Astrocyte (in vitro differentiated cells and primary cell): ENCODE measurements at regions not wholly inside any gene's neighbourhood (a gene's known extent, or its start where the extent isn't known, plus 50 kb on each side); places are given as distances from the start of the nearest gene placed in this dataset.

Source experiments
- DNase-seq: peaks from one replicate; pipeline ENCODE4 v3.0.0-alpha.2; 2010; ENCODE audit warnings: low read depth
- FAIRE-seq: peaks from 2 replicates; lab custom pipeline; 2011; peaks lifted over from hg19 to GRCh38; lab: Jason Lieb, UNC
- H2AFZ ChIP-seq: 2 replicates; pipeline ENCODE4 v1.6.0; 2012; ENCODE audit warnings: low read depth, low read length, inconsistent platforms
- H3K27ac ChIP-seq: 2 replicates; pipeline ENCODE4 v1.5.1; 2011; ENCODE audit warnings: low read depth, low read length, inconsistent platforms
- H3K27me3 ChIP-seq: 2 replicates; pipeline ENCODE4 v1.6.0; 2011; ENCODE audit warnings: low read length, inconsistent platforms; ENCODE audit not compliant: insufficient read depth
- H3K36me3 ChIP-seq: 2 replicates; pipeline ENCODE4 v1.5.1; 2011; ENCODE audit warnings: low read length, inconsistent platforms; ENCODE audit not compliant: insufficient read depth
- H3K4me1 ChIP-seq: 2 replicates; pipeline ENCODE4 v1.5.1; 2011; ENCODE audit warnings: low read length, inconsistent platforms; ENCODE audit not compliant: insufficient read depth
- H3K4me2 ChIP-seq: 2 replicates; pipeline ENCODE4 v1.6.0; 2012; ENCODE audit warnings: low read length, inconsistent platforms
- H3K4me3 ChIP-seq: 2 replicates; pipeline ENCODE4 v1.5.1; 2011; ENCODE audit warnings: low read depth, mild to moderate bottlenecking, low read length, inconsistent platforms; ENCODE audit not compliant: insufficient read depth
- H3K79me2 ChIP-seq: 2 replicates; pipeline ENCODE4 v1.6.0; 2012; ENCODE audit warnings: mild to moderate bottlenecking, low read length, inconsistent platforms; ENCODE audit not compliant: insufficient read depth
- H3K9ac ChIP-seq: 2 replicates; pipeline ENCODE4 v1.6.0; 2012; ENCODE audit warnings: mild to moderate bottlenecking, low read length, inconsistent platforms
- H3K9me3 ChIP-seq: 2 replicates; pipeline ENCODE4 v1.5.1; 2012; ENCODE audit warnings: low read depth, mild to moderate bottlenecking, low read length, inconsistent platforms; ENCODE audit not compliant: insufficient read depth
- H4K20me1 ChIP-seq: 2 replicates; pipeline ENCODE4 v1.6.0; 2012; ENCODE audit warnings: low read length, inconsistent platforms; ENCODE audit not compliant: insufficient read depth
- H3K27ac Mint-ChIP-seq: one replicate; pipeline ENCODE4 v1.8.0; 2021; ENCODE audit warnings: mild to moderate bottlenecking, mixed read lengths; ENCODE audit not compliant: unreplicated experiment
- H3K27me3 Mint-ChIP-seq: one replicate; pipeline ENCODE4 v1.8.0; 2021; ENCODE audit warnings: low read depth, mixed read lengths; ENCODE audit not compliant: unreplicated experiment
- H3K36me3 Mint-ChIP-seq: one replicate; pipeline ENCODE4 v1.8.0; 2021; ENCODE audit warnings: low read depth, mixed read lengths; ENCODE audit not compliant: unreplicated experiment
- H3K4me1 Mint-ChIP-seq: one replicate; pipeline ENCODE4 v1.8.0; 2021; ENCODE audit warnings: low read depth, mixed read lengths; ENCODE audit not compliant: unreplicated experiment
- H3K4me3 Mint-ChIP-seq: one replicate; pipeline ENCODE4 v1.8.0; 2021; ENCODE audit warnings: mild to moderate bottlenecking, moderate library complexity, mixed read lengths; ENCODE audit not compliant: unreplicated experiment
- H3K9me3 Mint-ChIP-seq: one replicate; pipeline ENCODE4 v1.8.0; 2021; ENCODE audit warnings: mild to moderate bottlenecking, mixed read lengths; ENCODE audit not compliant: unreplicated experiment
- EZH2 ChIP-seq: IDR thresholded peaks from 2 replicates; pipeline ENCODE4 v1.6.1; 2012; ENCODE audit warnings: mild to moderate bottlenecking, low read length, inconsistent platforms; ENCODE audit not compliant: insufficient read depth
- TF ChIP-seq, protein P1 (sequence below): IDR thresholded peaks from 2 replicates; pipeline ENCODE4 v1.5.1; 2011; ENCODE audit warnings: low read depth, mild to moderate bottlenecking, inconsistent platforms, low read length, moderate library complexity; ENCODE audit not compliant: insufficient read depth

DNA sequence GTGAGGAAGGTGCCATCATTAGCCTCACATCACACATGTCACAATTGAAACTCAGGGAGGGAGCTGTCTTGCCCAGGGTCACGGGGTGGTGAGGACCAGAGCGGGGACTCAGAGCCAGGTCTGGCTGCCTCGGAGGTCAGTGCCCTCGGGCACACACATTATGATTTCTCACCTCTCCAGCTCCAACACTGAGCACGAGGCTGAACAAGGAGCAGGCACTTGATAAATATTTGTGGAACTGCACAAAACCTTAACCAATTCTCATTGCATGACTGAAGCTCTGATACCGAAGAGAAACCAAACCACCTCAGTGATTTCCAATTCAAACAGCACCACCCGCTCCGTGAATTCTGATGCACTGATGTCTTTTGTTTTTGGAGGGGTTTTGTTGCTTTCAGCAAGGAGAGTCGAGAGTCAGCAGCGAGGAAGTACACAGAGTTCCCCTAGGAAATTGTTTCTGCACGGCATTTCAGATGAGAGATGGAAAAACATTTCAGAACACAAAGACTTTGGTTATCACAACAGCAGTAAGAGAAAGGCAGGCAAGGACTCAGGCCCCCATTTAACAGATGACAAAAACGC is 55.3 kb upstream of the ZMIZ1 start:
- H3K4me1 ChIP-seq, result no peaks in the 10 kb centered on the region
- Mint-ChIP-seq H3K9me3 (peaks cover 8% of the 10 kb centered on the region), H3K4me3 (no peak overlapping the region), H3K4me1 (no peaks in the 10 kb centered on the region), H3K27ac (no peak overlapping the region), H3K36me3 (peaks cover 3% of the 10 kb centered on the region), H3K27me3 (peaks cover 79% of the 10 kb centered on the region)
- FAIRE-seq (no peak), DNase-seq (no peak)
- no peak overlapping the region for H3K9ac ChIP-seq
- H3K4me3 ChIP-seq, result no peak overlapping the region
- no peaks in the 10 kb centered on the region for H3K36me3 ChIP-seq
- TF ChIP-seq, protein P1, sequence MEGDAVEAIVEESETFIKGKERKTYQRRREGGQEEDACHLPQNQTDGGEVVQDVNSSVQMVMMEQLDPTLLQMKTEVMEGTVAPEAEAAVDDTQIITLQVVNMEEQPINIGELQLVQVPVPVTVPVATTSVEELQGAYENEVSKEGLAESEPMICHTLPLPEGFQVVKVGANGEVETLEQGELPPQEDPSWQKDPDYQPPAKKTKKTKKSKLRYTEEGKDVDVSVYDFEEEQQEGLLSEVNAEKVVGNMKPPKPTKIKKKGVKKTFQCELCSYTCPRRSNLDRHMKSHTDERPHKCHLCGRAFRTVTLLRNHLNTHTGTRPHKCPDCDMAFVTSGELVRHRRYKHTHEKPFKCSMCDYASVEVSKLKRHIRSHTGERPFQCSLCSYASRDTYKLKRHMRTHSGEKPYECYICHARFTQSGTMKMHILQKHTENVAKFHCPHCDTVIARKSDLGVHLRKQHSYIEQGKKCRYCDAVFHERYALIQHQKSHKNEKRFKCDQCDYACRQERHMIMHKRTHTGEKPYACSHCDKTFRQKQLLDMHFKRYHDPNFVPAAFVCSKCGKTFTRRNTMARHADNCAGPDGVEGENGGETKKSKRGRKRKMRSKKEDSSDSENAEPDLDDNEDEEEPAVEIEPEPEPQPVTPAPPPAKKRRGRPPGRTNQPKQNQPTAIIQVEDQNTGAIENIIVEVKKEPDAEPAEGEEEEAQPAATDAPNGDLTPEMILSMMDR, result no peak
- no peak for TF ChIP-seq EZH2
- H3K27me3 ChIP-seq, result peaks cover 18% of the 10 kb centered on the region
- H4K20me1 ChIP-seq, result no peaks in the 10 kb centered on the region
- H3K79me2 ChIP-seq, result no peaks in the 10 kb centered on the region
- H3K9me3 ChIP-seq, result no peaks in the 10 kb centered on the region
- H3K4me2 ChIP-seq, result no peak overlapping the region
- no peak overlapping the region for H3K27ac ChIP-seq
- H2AFZ ChIP-seq, result no peak overlapping the region

DNA sequence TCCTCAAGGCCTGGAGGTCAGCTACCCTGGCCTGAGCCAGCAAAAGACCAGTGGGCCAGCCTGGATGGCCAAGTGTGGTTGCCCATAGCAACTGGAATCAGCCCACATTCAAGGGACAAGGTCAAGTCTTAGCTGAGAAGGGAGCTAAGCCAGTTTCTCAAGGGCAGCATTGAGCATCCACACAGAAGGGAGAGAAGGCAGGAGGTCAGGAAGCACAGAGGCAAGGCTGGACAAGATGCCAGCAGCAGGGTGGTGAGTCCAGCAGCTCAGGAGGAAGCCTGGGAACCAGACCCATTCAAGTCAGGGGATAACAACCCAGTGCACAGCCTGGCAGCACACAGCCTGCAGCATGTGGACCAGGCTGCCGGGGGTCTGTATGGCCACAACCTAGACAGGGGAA is 54.0 kb upstream of the ZMIZ1 start:
- peaks cover 3% of the 10 kb centered on the region for H3K36me3 Mint-ChIP-seq
- H3K27me3 ChIP-seq, result peaks cover 18% of the 10 kb centered on the region
- H3K79me2 ChIP-seq, result no peaks in the 10 kb centered on the region
- no peaks in the 10 kb centered on the region for H3K9me3 ChIP-seq
- H3K4me3 Mint-ChIP-seq, result no peak overlapping the region
- DNase-seq (no peak), FAIRE-seq (no peak)
- peaks cover 76% of the 10 kb centered on the region for H3K27me3 Mint-ChIP-seq
- no peak overlapping the region for H3K9ac ChIP-seq
- H4K20me1 ChIP-seq, result no peaks in the 10 kb centered on the region
- H3K27ac Mint-ChIP-seq, result no peak overlapping the region
- no peak overlapping the region for H3K27ac ChIP-seq
- no peaks in the 10 kb centered on the region for H3K36me3 ChIP-seq
- no peak overlapping the region for H3K4me2 ChIP-seq
- H3K4me1 Mint-ChIP-seq, result peaks cover 2% of the 10 kb centered on the region
- no peak overlapping the region for H3K4me3 ChIP-seq
- H3K4me1 ChIP-seq, result no peaks in the 10 kb centered on the region
- peaks cover 8% of the 10 kb centered on the region for H3K9me3 Mint-ChIP-seq
- TF ChIP-seq, protein P1, result no peak
- TF ChIP-seq EZH2, result no peak
- no peak overlapping the region for H2AFZ ChIP-seq

DNA sequence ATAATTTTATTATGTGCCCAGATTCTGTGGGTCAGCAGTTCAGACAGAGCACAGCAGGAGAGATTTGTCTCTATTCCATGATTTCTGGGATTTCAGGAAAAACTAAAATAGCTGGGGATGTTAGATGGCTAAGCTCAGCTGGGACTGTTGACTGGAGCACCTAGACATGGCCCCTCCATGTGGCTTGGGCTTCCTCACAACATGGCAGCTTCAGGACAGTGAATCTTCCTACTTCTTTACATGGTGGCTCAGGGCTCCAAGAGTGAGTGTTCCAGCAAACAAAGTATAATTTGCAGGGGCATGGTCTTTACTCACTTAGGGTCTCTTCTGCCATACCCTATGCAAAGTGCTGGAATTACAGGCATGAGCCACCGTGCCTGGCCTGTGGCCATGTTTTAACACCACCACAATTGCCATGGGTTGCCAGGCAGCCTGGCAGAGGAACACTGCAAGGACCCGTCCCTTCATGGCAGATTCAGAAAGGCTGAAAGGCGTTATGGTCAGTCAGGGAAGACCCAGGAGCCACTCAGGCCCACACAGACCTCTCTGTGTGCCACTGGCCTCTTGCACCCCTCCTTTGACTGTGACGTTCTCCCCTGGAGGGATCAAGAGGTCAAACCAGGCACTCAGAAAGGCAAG is 50.8 kb upstream of the ZMIZ1 start:
- FAIRE-seq (no peak), DNase-seq (no peak)
- no peaks in the 10 kb centered on the region for H3K79me2 ChIP-seq
- Mint-ChIP-seq H3K36me3 (peaks cover 5% of the 10 kb centered on the region), H3K27ac (no peak overlapping the region), H3K27me3 (peaks cover 48% of the 10 kb centered on the region), H3K4me3 (no peak overlapping the region), H3K4me1 (peaks cover 4% of the 10 kb centered on the region), H3K9me3 (peaks cover 8% of the 10 kb centered on the region)
- no peaks in the 10 kb centered on the region for H3K36me3 ChIP-seq
- H3K9ac ChIP-seq, result no peak overlapping the region
- H3K9me3 ChIP-seq, result no peaks in the 10 kb centered on the region
- no peak overlapping the region for H3K4me2 ChIP-seq
- no peak overlapping the region for H3K4me3 ChIP-seq
- TF ChIP-seq, protein P1, result no peak
- TF ChIP-seq EZH2, result no peak
- peaks cover 4% of the 10 kb centered on the region for H3K27me3 ChIP-seq
- H2AFZ ChIP-seq, result no peak overlapping the region
- H4K20me1 ChIP-seq, result no peaks in the 10 kb centered on the region
- no peak overlapping the region for H3K27ac ChIP-seq
- H3K4me1 ChIP-seq, result no peaks in the 10 kb centered on the region
